K562 (cell line): ENCODE measurements at regions not wholly inside any gene's neighbourhood (a gene's known extent, or its start where the extent isn't known, plus 50 kb on each side); places are given as distances from the start of the nearest gene placed in this dataset.

Experiments used
- ATAC-seq: fragments of 200-7000 bp; cut with Tn5 transposase; 3 replicates; pipeline ENCODE4 v1.9.1; 2020; ENCODE audit warnings: moderate library complexity
- BruUV-seq: library from RNA; stranded (reverse); fragments of 400-500 nt; replicated peaks from 2 replicates; lab custom pipeline; 2021; lab: Mats Ljungman, UMichigan
- CTCF ChIA-PET: fragments of 300-600 bp; formaldehyde crosslinking; extraction: SDS; loops from one replicate; lab custom pipeline; 2021; ENCODE audit warnings: low intra/inter-chr PET ratio; lab: Yijun Ruan, JAX
- POLR2A ChIA-PET: fragments of 300-600, 350-650 bp; sonication (Branson Sonifier 250); formaldehyde crosslinking; extraction: SDS; loops from one replicate; lab custom pipeline; 2021; ENCODE audit warnings: antibody characterized with exemption, inconsistent platforms; lab: Yijun Ruan, JAX
- DNase-seq, 4 experiments: peaks; one replicate each; pipeline versions ENCODE4 v3.0.0 to v3.0.0-alpha.2; 2011 to 2018; ENCODE audit warnings: low spot score in 3 of 4, mixed read lengths in 3 of 4; ENCODE audit errors: extremely low read depth in 1 of 4
- FAIRE-seq: peaks from 2 replicates; lab custom pipeline; 2011; peaks lifted over from hg19 to GRCh38; lab: Jason Lieb, UNC
- H2AFZ ChIP-seq: 2 replicates; pipeline ENCODE4 v1.6.0; 2011; ENCODE audit warnings: low read depth, low read length, control low read depth, inconsistent platforms
- H3K27ac ChIP-seq: fragments of 200-600 bp; 3 replicates; pipeline ENCODE4 v1.8.0; 2011; ENCODE audit warnings: low read depth, mild to moderate bottlenecking, control low read depth, inconsistent platforms, low read length, moderate library complexity, mixed read lengths; ENCODE audit errors: extremely low read depth
- H3K27me3 ChIP-seq, 2 experiments: fragments of 300-600 bp in 1 of 2; 2 replicates in 1 of 2; 3 replicates in 1 of 2; pipeline versions ENCODE4 v1.6.0 to v1.8.0; 2011; ENCODE audit warnings: inconsistent platforms in 2 of 2, low read length in 2 of 2, mild to moderate bottlenecking in 1 of 2, mixed read lengths in 1 of 2, moderate library complexity in 1 of 2; ENCODE audit not compliant: control insufficient read depth in 2 of 2, insufficient read depth in 2 of 2
- H3K36me3 ChIP-seq: fragments of 300-600 bp; 3 replicates; pipeline ENCODE4 v1.8.0; 2011; ENCODE audit warnings: mild to moderate bottlenecking, low read length, inconsistent platforms; ENCODE audit not compliant: control insufficient read depth, insufficient read depth
- H3K4me1 ChIP-seq, 2 experiments: fragments of 200-600 bp in 1 of 2; replicated peaks in 1 of 2; 2 replicates in 1 of 2; 3 replicates in 1 of 2; pipeline versions ENCODE4 v1.5.1 to v1.8.0; 2011; ENCODE audit warnings: inconsistent platforms in 2 of 2, low read length in 2 of 2, mild to moderate bottlenecking in 1 of 2, mixed read lengths in 1 of 2, moderate library complexity in 1 of 2; ENCODE audit not compliant: control insufficient read depth in 2 of 2, insufficient read depth in 2 of 2
- H3K4me2 ChIP-seq: 2 replicates; pipeline ENCODE4 v1.6.1; 2011; ENCODE audit warnings: low read length, control low read depth, inconsistent platforms, mixed read lengths; ENCODE audit not compliant: insufficient read depth
- H3K4me3 ChIP-seq: fragments of 200-600 bp; sonication (generic), shearing (Covaris generic); 2 replicates; pipeline ENCODE4 v1.5.1; 2016; ENCODE audit warnings: control low read depth, inconsistent platforms
- H3K79me2 ChIP-seq: fragments of 200-600 bp; 3 replicates; pipeline ENCODE4 v1.8.0; 2011; ENCODE audit warnings: low read length, inconsistent platforms; ENCODE audit not compliant: control insufficient read depth, insufficient read depth
- H3K9ac ChIP-seq, 2 experiments: 2 replicates each; pipeline versions ENCODE4 v1.6.0 to v1.6.1; 2011; ENCODE audit warnings: low read depth in 2 of 2, low read length in 2 of 2, control low read depth in 1 of 2, inconsistent platforms in 1 of 2, mild to moderate bottlenecking in 1 of 2, mixed read lengths in 1 of 2; ENCODE audit not compliant: insufficient read depth in 1 of 2
- H3K9me1 ChIP-seq: one replicate; pipeline ENCODE4 v1.6.0; 2011; ENCODE audit warnings: inconsistent platforms, mild to moderate bottlenecking, low read length, moderate library complexity; ENCODE audit not compliant: control insufficient read depth, insufficient read depth
- H3K9me3 ChIP-seq: replicated peaks from 2 replicates; pipeline ENCODE4 v1.5.1; 2011; ENCODE audit warnings: low read depth, low read length, inconsistent platforms; ENCODE audit not compliant: control insufficient read depth, insufficient read depth
- H4K20me1 ChIP-seq: replicated peaks from 2 replicates; pipeline ENCODE4 v1.6.1; 2011; ENCODE audit warnings: low read length, inconsistent platforms, mixed read lengths; ENCODE audit not compliant: control insufficient read depth, insufficient read depth
- ETV6 ChIP-seq, 3 experiments: fragments of 150-350 bp in 1 of 3; sonication (generic) in 1 of 3; formaldehyde crosslinking in 1 of 3; IDR thresholded peaks; 2 replicates each; pipeline versions ENCODE4 v1.6.1 to v1.8.0; 2014 to 2022; ENCODE audit warnings: borderline replicate concordance in 2 of 3, low read depth in 2 of 3, antibody characterized with exemption in 1 of 3, low read length in 1 of 3, mild to moderate bottlenecking in 1 of 3, missing genetic modification reagents in 1 of 3
- ILK ChIP-seq: fragments of 450-650 bp; IDR thresholded peaks from 2 replicates; pipeline ENCODE4 v1.6.1; 2016; ENCODE audit warnings: missing genetic modification characterization, low read depth, mild to moderate bottlenecking, missing compliant biosample characterization, moderate library complexity, borderline replicate concordance
- MAFK ChIP-seq: IDR thresholded peaks from 2 replicates; pipeline ENCODE4 v1.6.1; 2011; ENCODE audit warnings: low read length, improper control_type of control experiment
- PHF8 ChIP-seq: fragments of 200-600 bp; sonication (generic); IDR thresholded peaks from 2 replicates; pipeline ENCODE4 v1.6.1; 2012; ENCODE audit warnings: mixed run types, mild to moderate bottlenecking, inconsistent platforms, low read length, moderate library complexity, borderline replicate concordance
- RBM25 ChIP-seq: fragments of 200-400 bp; formaldehyde crosslinking; IDR thresholded peaks from 2 replicates; pipeline ENCODE4 v1.6.1; 2018; ENCODE audit warnings: low read length, low read depth, moderate library complexity; ENCODE audit not compliant: severe bottlenecking
- THAP7 ChIP-seq: fragments of 250-450 bp; sonication (Bioruptor Pico); IDR thresholded peaks from 2 replicates; pipeline ENCODE4 v1.5.0; 2021
- ZFP30 ChIP-seq: fragments of 250-450 bp; sonication (Bioruptor Pico); IDR thresholded peaks from 2 replicates; pipeline ENCODE4 v1.8.0; 2022; ENCODE audit warnings: moderate library complexity, mild to moderate bottlenecking, inconsistent platforms, borderline replicate concordance
- ZNF124 ChIP-seq: sonication (generic); formaldehyde crosslinking; IDR thresholded peaks from 2 replicates; pipeline ENCODE4 v1.8.1; 2022; ENCODE audit warnings: missing genetic modification reagents
- WGBS: fragments of 100-300 bp; shearing (Covaris generic); methylation state at CpG from one replicate; pipeline ENCODE4 v1.1.6; 2016; ENCODE audit warnings: low coverage, mixed read lengths; ENCODE audit not compliant: insufficient coverage; ENCODE audit errors: missing lambda C conversion rate; 5-methylcytosine and 5-hydroxymethylcytosine counted together
- in situ Hi-C: fragments of 300-500 bp; cut with MboI; formaldehyde crosslinking; loops from 4 replicates; pipeline ENCODE4 v1.15.0; 2018; ENCODE audit warnings: inconsistent platforms, mixed read lengths
- intact Hi-C: fragments of 100-400 bp; cut with micrococcal nuclease; formaldehyde crosslinking; loops from 2 replicates; pipeline ENCODE4 v1.14.2; 2022

- no peak for TF ChIP-seq RBM25
- TF ChIP-seq MAFK: no peak
- 0% methylated on average over 2 of the region's 2 CpGs for WGBS
- no peaks in the 10 kb centered on the region for H3K36me3 ChIP-seq
- H3K9me1 ChIP-seq: no peaks in the 10 kb centered on the region
- ATAC-seq (no peak), DNase-seq (no peak), FAIRE-seq (no peak)
- no peaks in the 10 kb centered on the region for H3K4me1 ChIP-seq
- intact Hi-C loops (no loop called here), in situ Hi-C loops (no loop called here)
- H3K4me3 ChIP-seq: no peak overlapping the region
- no peaks in the 10 kb centered on the region for H3K9me3 ChIP-seq
- ChIA-PET POLR2A (interaction anchor here (0.8 kb wide), 1 partner anchor 146 kb away, joined by 3 read pairs; no protein-coding TSS in a partner anchor), CTCF (no interaction called here)
- H3K79me2 ChIP-seq: no peaks in the 10 kb centered on the region
- no peak overlapping the region for H3K9ac ChIP-seq
- peaks cover 0 to 4% of the 10 kb centered on the region in 2 experiments; a peak in 1 of 5 replicates for H3K27me3 ChIP-seq
- H3K4me2 ChIP-seq: no peak overlapping the region
- no peak overlapping the region for H2AFZ ChIP-seq
- no peaks in the 10 kb centered on the region for H4K20me1 ChIP-seq
- H3K27ac ChIP-seq: no peak overlapping the region
- BruUV-seq: no TSS peak
Observed at GRCh38 chr16:51056331-51056730, 94.7 kb downstream of the SALL1 start.

- TF ChIP-seq ZNF124 (CRISPR knock-in tag) (no peak), THAP7 (CRISPR knock-in tag) (no peak), ETV6 (IDR thresholded peaks at IDR 0.05; ENCODE audit: borderline replicate concordance in 1 of 2, low read depth in 2 of 2, low read length in 1 of 2) (no peak), ETV6 (CRISPR knock-in tag; IDR thresholded peaks at IDR 0.05; ENCODE audit: borderline replicate concordance) (no peak), PHF8 (no peak), ZFP30 (CRISPR knock-in tag) (no peak), ILK (tag) (no peak)
- intact Hi-C loops (no loop called here), in situ Hi-C loops (no loop called here)
- Histone ChIP-seq H4K20me1 (no peaks in the 10 kb centered on the region), H2AFZ (no peak overlapping the region), H3K4me3 (no peak overlapping the region), H3K36me3 (no peaks in the 10 kb centered on the region), H3K4me2 (no peak overlapping the region), H3K27me3 (peaks cover 0 to 4% of the 10 kb centered on the region in 2 experiments; a peak in 1 of 5 replicates), H3K9me3 (no peaks in the 10 kb centered on the region), H3K27ac (no peak overlapping the region), H3K79me2 (no peaks in the 10 kb centered on the region), H3K9me1 (no peaks in the 10 kb centered on the region), H3K9ac (no peak overlapping the region), H3K4me1 (no peaks in the 10 kb centered on the region)
- BruUV-seq: no TSS peak
- FAIRE-seq (no peak), ATAC-seq (no peak), DNase-seq (no peak)
- POLR2A ChIA-PET: interaction anchor here (0.6 to 1.5 kb wide), 2 partner anchors 8 to 1969 kb away, joined by 3 to 7 read pairs; no protein-coding TSS in a partner anchor
- WGBS: under 1% methylated on average over 9 of the region's 9 CpGs
- CTCF ChIA-PET: no interaction called here
Observed at GRCh38 chr16:51055434-51055833, 95.6 kb downstream of the SALL1 start.
